HepG2 (cell line): ENCODE measurements at regions not wholly inside any gene's neighbourhood (a gene's known extent, or its start where the extent isn't known, plus 50 kb on each side); places are given as distances from the start of the nearest gene placed in this dataset.

Source experiments
- ATAC-seq: fragments of 200-7000 bp; cut with Tn5 transposase; 3 replicates; pipeline ENCODE4 v1.9.1; 2020; ENCODE audit warnings: mild to moderate bottlenecking, moderate library complexity
- BruUV-seq: library from RNA; stranded (reverse); fragments of 400-500 nt; replicated peaks from 2 replicates; lab custom pipeline; 2021; lab: Mats Ljungman, UMichigan
- CTCF ChIA-PET: fragments of 300-600 bp; formaldehyde crosslinking; extraction: SDS; loops from one replicate; lab custom pipeline; 2021; ENCODE audit warnings: low total read pairs, inconsistent platforms, low intra/inter-chr PET ratio; lab: Yijun Ruan, JAX
- POLR2A ChIA-PET: fragments of 350-600 bp; sonication (Branson Sonifier 250); formaldehyde crosslinking; loops from one replicate; lab custom pipeline; 2020; ENCODE audit warnings: antibody characterized with exemption, inconsistent platforms; lab: Yijun Ruan, JAX
- DNase-seq: peaks from one replicate; pipeline ENCODE4 v3.0.0-alpha.2; 2015; ENCODE audit warnings: low spot score
- FAIRE-seq: peaks from 3 replicates; lab custom pipeline; 2011; peaks lifted over from hg19 to GRCh38; lab: Jason Lieb, UNC
- H2AFZ ChIP-seq: one replicate; pipeline ENCODE4 v1.6.1; 2011; ENCODE audit warnings: low read length, inconsistent platforms
- H3K27ac ChIP-seq: fragments of 300-600 bp; 3 replicates; pipeline ENCODE4 v1.8.0; 2011; ENCODE audit warnings: mixed run types, mild to moderate bottlenecking, mixed read lengths, low read length, inconsistent platforms; ENCODE audit not compliant: insufficient read depth; ENCODE audit errors: extremely low read length
- H3K27me3 ChIP-seq, 2 experiments: fragments of 200-600 bp in 1 of 2; 2 replicates in 1 of 2; 3 replicates in 1 of 2; pipeline versions ENCODE4 v1.6.0 to v1.8.0; 2011; ENCODE audit warnings: low read length in 2 of 2, mild to moderate bottlenecking in 2 of 2, moderate library complexity in 2 of 2, inconsistent platforms in 1 of 2; ENCODE audit not compliant: insufficient read depth in 2 of 2, control insufficient read depth in 1 of 2
- H3K36me3 ChIP-seq, 2 experiments: fragments of 200-600 bp in 1 of 2; replicated peaks in 1 of 2; 2 replicates in 1 of 2; 3 replicates in 1 of 2; pipeline versions ENCODE4 v1.5.1 to v1.8.0; 2011; ENCODE audit warnings: low read length in 2 of 2, inconsistent platforms in 1 of 2; ENCODE audit not compliant: insufficient read depth in 2 of 2, control insufficient read depth in 1 of 2
- H3K4me1 ChIP-seq: 2 replicates; pipeline ENCODE4 v1.5.1; 2012; ENCODE audit warnings: low read length, inconsistent platforms; ENCODE audit not compliant: insufficient read depth
- H3K4me2 ChIP-seq: 2 replicates; pipeline ENCODE4 v1.6.0; 2011; ENCODE audit warnings: low read depth, low read length, inconsistent platforms
- H3K4me3 ChIP-seq, 3 experiments: fragments of 200-600 bp in 1 of 3; sonication (generic), shearing (Covaris generic) in 1 of 3; replicated peaks in 1 of 3; 2 replicates each; pipeline ENCODE4 v1.5.1; 2011 to 2016; ENCODE audit warnings: low read length in 3 of 3, inconsistent platforms in 2 of 3, low read depth in 2 of 3, mild to moderate bottlenecking in 2 of 3, control low read depth in 1 of 3, mixed read lengths in 1 of 3; ENCODE audit not compliant: insufficient read depth in 1 of 3
- H3K79me2 ChIP-seq: one replicate; pipeline ENCODE4 v1.6.1; 2011; ENCODE audit warnings: low read length, inconsistent platforms; ENCODE audit not compliant: insufficient read depth
- H3K9ac ChIP-seq: 2 replicates; pipeline ENCODE4 v1.6.0; 2011; ENCODE audit warnings: mild to moderate bottlenecking, low read depth, low read length, inconsistent platforms; ENCODE audit not compliant: insufficient read depth
- H3K9me3 ChIP-seq: 2 replicates; pipeline ENCODE4 v1.5.1; 2012; ENCODE audit warnings: mild to moderate bottlenecking, low read length
- H4K20me1 ChIP-seq: 2 replicates; pipeline ENCODE4 v1.6.0; 2011; ENCODE audit warnings: inconsistent platforms, mild to moderate bottlenecking, low read length, moderate library complexity; ENCODE audit not compliant: insufficient read depth
- MED8 ChIP-seq: sonication (generic); formaldehyde crosslinking; IDR thresholded peaks from 2 replicates; pipeline ENCODE4 v1.8.1; 2023; ENCODE audit warnings: mild to moderate bottlenecking, missing genetic modification reagents; ENCODE audit not compliant: insufficient replicate concordance
- WGBS: methylation state at CpG from one replicate; pipeline ENCODE4 v1.1.6; 2017; ENCODE audit warnings: low lambda C conversion rate; 5-methylcytosine and 5-hydroxymethylcytosine counted together
- in situ Hi-C: cut with HindIII; loops from 2 replicates; pipeline ENCODE4 v1.10.0; 2017; ENCODE audit warnings: low pct_unique_long_range_greater_than_20kb; ENCODE audit not compliant: extremely low pct_ligation_motif_present
- intact Hi-C: fragments of 100-400 bp; cut with micrococcal nuclease; formaldehyde crosslinking; loops from one replicate; pipeline ENCODE4 v1.10.0; 2022; ENCODE audit not compliant: unreplicated experiment
- TF ChIP-seq, protein P1 (sequence below): sonication (generic); formaldehyde crosslinking; IDR thresholded peaks from 2 replicates; pipeline ENCODE4 v1.4.0; 2020; ENCODE audit warnings: mild to moderate bottlenecking, missing genetic modification reagents

DNA sequence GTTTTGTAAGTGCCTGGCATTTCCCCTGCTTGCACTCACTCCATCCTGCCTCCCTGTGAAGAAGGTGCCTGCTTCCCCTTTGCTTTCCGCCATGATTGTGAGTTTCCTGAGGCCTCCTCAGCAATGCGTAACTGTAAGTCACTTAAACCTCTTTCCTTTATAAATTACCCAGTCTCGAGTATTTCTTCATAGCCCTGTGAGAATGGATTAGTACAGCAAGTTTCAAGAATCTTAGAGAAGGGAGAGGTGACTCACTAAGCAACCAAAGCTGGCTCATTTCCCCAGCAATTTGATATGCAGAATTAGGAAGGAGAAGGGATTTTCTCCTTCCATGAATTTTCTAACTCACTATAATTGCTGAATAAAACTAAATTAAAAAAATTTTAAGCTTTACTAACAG is 251.0 kb upstream of the FOXG1 start:
- H3K27me3 ChIP-seq, result no peaks in the 10 kb centered on the region
- H2AFZ ChIP-seq, result no peak overlapping the region
- no peaks in the 10 kb centered on the region for H3K36me3 ChIP-seq
- H3K9ac ChIP-seq, result no peak overlapping the region
- ChIA-PET CTCF (no interaction called here), POLR2A (no interaction called here)
- no peak for TF ChIP-seq MED8 (CRISPR knock-in tag)
- TF ChIP-seq, protein P1, sequence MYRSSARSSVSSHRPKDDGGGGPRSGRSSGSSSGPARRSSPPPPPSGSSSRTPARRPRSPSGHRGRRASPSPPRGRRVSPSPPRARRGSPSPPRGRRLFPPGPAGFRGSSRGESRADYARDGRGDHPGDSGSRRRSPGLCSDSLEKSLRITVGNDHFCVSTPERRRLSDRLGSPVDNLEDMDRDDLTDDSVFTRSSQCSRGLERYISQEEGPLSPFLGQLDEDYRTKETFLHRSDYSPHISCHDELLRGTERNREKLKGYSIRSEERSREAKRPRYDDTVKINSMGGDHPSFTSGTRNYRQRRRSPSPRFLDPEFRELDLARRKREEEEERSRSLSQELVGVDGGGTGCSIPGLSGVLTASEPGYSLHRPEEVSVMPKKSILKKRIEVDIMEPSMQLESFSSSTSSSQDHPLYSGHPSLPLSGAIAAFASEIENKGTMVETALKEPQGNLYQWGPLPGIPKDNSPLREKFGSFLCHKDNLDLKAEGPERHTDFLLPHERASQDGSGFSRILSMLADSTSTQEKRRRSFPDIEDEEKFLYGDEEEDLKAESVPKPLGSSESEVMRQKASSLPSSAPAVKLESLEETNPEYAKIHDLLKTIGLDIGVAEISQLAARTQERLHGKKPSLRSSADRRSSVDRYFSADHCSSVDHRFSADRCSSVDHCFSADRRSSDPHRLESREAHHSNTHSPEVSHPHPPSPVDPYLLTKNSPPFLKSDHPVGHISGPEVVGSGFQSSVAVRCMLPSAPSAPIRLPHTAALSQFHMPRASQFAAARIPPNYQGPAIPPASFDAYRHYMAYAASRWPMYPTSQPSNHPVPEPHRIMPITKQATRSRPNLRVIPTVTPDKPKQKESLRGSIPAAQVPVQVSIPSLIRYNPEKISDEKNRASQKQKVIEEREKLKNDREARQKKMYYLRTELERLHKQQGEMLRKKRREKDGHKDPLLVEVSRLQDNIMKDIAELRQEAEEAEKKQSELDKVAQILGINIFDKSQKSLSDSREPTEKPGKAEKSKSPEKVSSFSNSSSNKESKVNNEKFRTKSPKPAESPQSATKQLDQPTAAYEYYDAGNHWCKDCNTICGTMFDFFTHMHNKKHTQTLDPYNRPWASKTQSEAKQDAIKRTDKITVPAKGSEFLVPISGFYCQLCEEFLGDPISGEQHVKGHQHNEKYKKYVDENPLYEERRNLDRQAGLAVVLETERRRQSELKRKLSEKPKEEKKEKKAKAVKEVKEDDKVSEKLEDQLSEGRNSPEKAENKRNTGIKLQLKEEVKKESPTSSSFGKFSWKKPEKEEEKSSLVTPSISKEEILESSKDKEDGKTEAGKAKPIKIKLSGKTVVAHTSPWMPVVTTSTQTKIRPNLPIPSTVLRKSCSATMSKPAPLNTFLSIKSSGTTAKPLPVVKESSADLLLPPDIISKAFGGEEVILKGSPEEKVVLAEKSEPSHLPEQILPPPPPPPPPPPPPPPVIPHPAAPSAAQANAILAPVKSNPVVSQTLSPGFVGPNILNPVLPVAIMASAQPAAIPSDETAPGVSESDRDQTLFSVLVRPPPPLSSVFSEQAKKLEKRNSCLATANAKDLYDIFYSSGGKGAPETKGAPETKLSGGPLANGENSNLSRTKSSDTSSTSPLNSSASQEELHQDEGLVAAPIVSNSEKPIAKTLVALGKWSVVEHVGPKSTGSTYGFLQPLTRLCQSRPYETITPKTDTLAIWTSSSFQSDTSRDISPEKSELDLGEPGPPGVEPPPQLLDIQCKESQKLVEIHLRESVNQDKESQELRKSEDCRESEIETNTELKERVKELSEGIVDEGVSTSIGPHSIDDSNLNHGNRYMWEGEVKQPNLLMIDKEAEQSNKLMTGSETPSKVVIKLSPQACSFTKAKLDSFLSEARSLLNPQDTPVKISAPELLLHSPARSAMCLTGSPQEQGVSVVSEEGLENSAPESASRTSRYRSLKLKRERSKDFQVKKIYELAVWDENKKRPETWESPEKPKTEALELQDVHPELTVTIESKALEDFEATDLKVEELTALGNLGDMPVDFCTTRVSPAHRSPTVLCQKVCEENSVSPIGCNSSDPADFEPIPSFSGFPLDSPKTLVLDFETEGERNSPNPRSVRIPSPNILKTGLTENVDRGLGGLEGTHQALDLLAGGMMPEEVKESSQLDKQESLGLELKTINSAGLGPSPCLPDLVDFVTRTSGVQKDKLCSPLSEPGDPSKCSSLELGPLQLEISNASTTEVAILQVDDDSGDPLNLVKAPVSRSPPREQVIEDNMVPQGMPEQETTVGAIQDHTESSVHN (CRISPR knock-in tag), result no peak
- no peak overlapping the region for H3K4me3 ChIP-seq
- BruUV-seq, result no TSS peak
- 15% methylated on average over 3 of the region's 3 CpGs for WGBS
- FAIRE-seq (no peak), DNase-seq (no peak), ATAC-seq (no peak)
- no peak overlapping the region for H3K4me2 ChIP-seq
- no peak overlapping the region for H3K27ac ChIP-seq
- H4K20me1 ChIP-seq, result no peaks in the 10 kb centered on the region
- intact Hi-C loops, result no loop called here
- H3K4me1 ChIP-seq, result no peaks in the 10 kb centered on the region
- in situ Hi-C loops, result no loop called here
- H3K79me2 ChIP-seq, result no peaks in the 10 kb centered on the region
- peaks cover 97% of the 10 kb centered on the region for H3K9me3 ChIP-seq
